NT2/D1 (cell line): ENCODE measurements at regions not wholly inside any gene's neighbourhood (a gene's known extent, or its start where the extent isn't known, plus 50 kb on each side); places are given as distances from the start of the nearest gene placed in this dataset.

Experiments
- SUZ12 ChIP-seq: IDR thresholded peaks from 2 replicates; pipeline ENCODE4 v1.6.1; 2011; ENCODE audit not compliant: insufficient read length, insufficient read depth; ENCODE audit errors: extremely low read depth
- YY1 ChIP-seq: IDR thresholded peaks from 2 replicates; pipeline ENCODE4 v1.6.1; 2011; ENCODE audit not compliant: insufficient read length, insufficient read depth
- ZNF274 ChIP-seq: IDR thresholded peaks from 2 replicates; pipeline ENCODE4 v1.6.1; 2011; ENCODE audit warnings: mild to moderate bottlenecking, low read depth, low read length

GRCh38 chr12:19972325-19973288 lies 395.7 kb upstream of the PDE3A start:
- TF ChIP-seq SUZ12: no peak
- no peak for TF ChIP-seq ZNF274
- no peak for TF ChIP-seq YY1
